ENCODE measurements at regions not wholly inside any gene's neighbourhood (a gene's known extent, or its start where the extent isn't known, plus 50 kb on each side); places are given as distances from the start of the nearest gene placed in this dataset.

DNA sequence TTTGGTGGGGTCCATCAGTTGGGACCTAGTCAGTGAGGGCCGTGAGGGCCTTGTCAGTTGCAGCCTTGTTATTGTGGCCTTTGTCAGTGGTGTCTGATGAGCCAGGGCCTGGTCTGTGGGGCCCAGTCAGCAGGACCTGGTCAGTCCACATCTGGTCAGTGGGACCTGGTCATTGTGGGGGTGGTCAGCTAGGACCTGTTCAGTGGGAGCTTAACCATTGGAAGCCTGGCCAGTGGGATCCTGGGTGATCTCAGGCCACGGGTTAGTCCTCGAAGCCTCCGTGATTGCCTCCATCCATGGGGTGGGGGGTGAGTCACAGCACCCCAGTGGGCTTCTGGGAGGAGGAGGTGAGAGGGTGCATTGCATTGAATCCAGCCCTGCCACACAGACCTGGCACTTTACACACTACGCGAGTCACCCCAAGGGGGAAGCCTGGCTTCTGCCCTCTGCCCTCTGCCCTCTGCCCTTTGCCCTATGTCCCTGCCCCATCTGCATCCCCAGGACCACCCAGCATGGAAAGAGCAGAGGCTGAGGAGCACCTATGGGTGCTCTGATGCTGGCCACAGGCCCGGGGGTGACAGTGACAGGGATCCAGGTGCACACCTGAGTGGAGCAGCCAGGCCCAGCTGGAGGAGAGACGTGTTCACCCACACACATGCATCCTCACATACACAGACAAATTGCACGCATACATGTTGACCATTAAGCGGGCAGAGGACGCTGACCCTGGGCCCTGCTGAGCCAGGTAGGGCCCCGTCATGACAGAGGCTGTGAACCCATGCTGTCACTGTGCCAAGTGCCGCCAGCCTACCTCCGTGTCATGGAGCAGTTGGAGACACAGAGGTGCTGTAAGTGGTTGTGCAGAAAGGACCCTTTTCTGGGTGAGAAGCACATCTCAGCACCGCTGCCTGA is 59.8 kb upstream of the TPM4 start (continued):
- TF ChIP-seq, protein P1, sequence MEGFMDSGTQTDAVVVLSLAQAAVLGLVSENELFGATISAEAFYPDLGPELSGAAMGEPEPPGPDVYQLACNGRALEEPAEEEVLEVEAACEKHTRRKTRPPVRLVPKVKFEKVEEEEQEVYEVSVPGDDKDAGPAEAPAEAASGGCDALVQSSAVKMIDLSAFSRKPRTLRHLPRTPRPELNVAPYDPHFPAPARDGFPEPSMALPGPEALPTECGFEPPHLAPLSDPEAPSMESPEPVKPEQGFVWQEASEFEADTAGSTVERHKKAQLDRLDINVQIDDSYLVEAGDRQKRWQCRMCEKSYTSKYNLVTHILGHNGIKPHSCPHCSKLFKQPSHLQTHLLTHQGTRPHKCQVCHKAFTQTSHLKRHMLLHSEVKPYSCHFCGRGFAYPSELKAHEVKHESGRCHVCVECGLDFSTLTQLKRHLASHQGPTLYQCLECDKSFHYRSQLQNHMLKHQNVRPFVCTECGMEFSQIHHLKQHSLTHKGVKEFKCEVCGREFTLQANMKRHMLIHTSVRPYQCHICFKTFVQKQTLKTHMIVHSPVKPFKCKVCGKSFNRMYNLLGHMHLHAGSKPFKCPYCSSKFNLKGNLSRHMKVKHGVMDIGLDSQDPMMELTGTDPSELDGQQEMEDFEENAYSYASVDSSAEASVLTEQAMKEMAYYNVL (CRISPR knock-in tag; IDR thresholded peaks at IDR 0.05; ENCODE audit: borderline replicate concordance), result no peak
- no peak for TF ChIP-seq BHLHE40 (IDR thresholded peaks at IDR 0.05; ENCODE audit: low read length)
- no peak for TF ChIP-seq ATM (IDR thresholded peaks at IDR 0.05; ENCODE audit: borderline replicate concordance)

DNA sequence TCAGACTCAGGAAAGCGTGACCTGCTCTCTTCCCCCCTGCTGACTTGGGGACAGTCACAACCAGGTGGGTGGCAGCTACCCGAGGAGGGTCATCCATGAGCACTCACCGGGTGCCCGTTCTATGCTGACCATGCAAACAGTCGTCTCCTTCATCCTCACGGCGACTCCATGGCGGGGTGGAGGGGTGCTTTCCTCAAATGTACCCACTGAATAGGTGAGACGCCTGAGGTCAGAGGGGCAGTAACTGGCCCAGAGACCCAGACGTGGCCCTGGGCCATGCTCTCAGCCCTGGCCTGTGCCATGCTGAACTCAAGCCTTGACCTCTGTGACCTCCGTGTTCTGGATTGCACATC is 59.2 kb upstream of the TPM4 start:
- Histone ChIP-seq H4K20me1 (ENCODE audit: insufficient read depth, low read length) (no peaks in the 10 kb centered on the region), H3K79me2 (ENCODE audit: insufficient read depth, low read length) (no peaks in the 10 kb centered on the region), H3K4me3 (replicated peaks in 1 of 3; ENCODE audit: insufficient read depth in 1 of 3, low read depth in 2 of 3, low read length in 3 of 3) (no peak overlapping the region), H3K9me3 (ENCODE audit: low read length) (no peaks in the 10 kb centered on the region), H3K27ac (ENCODE audit: extremely low read length, insufficient read depth, low read length) (no peak overlapping the region), H2AFZ (ENCODE audit: low read length) (no peak overlapping the region), H3K4me2 (ENCODE audit: low read depth, low read length) (no peak overlapping the region), H3K9ac (ENCODE audit: insufficient read depth, low read depth, low read length) (no peak overlapping the region), H3K27me3 (ENCODE audit: control insufficient read depth in 1 of 2, insufficient read depth in 2 of 2, low read length in 2 of 2) (peaks cover 0 to 7% of the 10 kb centered on the region in 2 experiments; a peak in 2 of 5 replicates), H3K36me3 (replicated peaks in 1 of 2; ENCODE audit: control insufficient read depth in 1 of 2, insufficient read depth in 2 of 2, low read length in 2 of 2) (no peaks in the 10 kb centered on the region), H3K4me1 (ENCODE audit: insufficient read depth, low read length) (no peaks in the 10 kb centered on the region)
- BruUV-seq (replicated peaks), result no TSS peak
- no peak for ATAC-seq
- intact Hi-C loops (cut with micrococcal nuclease; ENCODE audit: unreplicated experiment) (no loop called here), in situ Hi-C loops (cut with HindIII; ENCODE audit: extremely low pct_ligation_motif_present, low pct_unique_long_range_greater_than_20kb) (no loop called here)
- no peak for DNase-seq (ENCODE audit: low spot score)
- 40% methylated on average over 1 of the region's 11 CpGs for WGBS (ENCODE audit: low lambda C conversion rate)
- TF ChIP-seq, protein P2, sequence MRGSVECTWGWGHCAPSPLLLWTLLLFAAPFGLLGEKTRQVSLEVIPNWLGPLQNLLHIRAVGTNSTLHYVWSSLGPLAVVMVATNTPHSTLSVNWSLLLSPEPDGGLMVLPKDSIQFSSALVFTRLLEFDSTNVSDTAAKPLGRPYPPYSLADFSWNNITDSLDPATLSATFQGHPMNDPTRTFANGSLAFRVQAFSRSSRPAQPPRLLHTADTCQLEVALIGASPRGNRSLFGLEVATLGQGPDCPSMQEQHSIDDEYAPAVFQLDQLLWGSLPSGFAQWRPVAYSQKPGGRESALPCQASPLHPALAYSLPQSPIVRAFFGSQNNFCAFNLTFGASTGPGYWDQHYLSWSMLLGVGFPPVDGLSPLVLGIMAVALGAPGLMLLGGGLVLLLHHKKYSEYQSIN (CRISPR knock-in tag; IDR thresholded peaks at IDR 0.05; ENCODE audit: borderline replicate concordance), result no peak
- TF ChIP-seq, protein P3, sequence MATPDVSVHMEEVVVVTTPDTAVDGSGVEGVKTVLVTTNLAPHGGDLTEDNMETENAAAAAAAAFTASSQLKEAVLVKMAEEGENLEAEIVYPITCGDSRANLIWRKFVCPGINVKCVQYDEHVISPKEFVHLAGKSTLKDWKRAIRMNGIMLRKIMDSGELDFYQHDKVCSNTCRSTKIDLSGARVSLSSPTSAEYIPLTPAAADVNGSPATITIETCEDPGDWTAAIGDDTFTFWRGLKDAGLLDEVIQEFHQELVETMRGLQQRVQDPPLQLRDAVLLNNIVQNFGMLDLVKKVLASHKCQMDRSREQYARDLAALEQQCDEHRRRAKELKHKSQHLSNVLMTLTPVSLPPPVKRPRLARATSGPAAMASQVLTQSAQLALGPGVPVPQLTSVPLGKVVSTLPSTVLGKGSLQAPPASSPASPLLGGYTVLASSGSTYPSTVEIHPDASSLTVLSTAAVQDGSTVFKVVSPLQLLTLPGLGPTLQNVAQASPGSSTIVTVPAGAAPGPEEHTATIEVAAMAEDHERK (CRISPR knock-in tag; IDR thresholded peaks at IDR 0.05; ENCODE audit: low read depth), result no peak
- TF ChIP-seq HIVEP1 (CRISPR knock-in tag; IDR thresholded peaks at IDR 0.05), result no peak
- TF ChIP-seq BORCS8-MEF2B (CRISPR knock-in tag; IDR thresholded peaks at IDR 0.05), result no peak
- TF ChIP-seq, protein P4, sequence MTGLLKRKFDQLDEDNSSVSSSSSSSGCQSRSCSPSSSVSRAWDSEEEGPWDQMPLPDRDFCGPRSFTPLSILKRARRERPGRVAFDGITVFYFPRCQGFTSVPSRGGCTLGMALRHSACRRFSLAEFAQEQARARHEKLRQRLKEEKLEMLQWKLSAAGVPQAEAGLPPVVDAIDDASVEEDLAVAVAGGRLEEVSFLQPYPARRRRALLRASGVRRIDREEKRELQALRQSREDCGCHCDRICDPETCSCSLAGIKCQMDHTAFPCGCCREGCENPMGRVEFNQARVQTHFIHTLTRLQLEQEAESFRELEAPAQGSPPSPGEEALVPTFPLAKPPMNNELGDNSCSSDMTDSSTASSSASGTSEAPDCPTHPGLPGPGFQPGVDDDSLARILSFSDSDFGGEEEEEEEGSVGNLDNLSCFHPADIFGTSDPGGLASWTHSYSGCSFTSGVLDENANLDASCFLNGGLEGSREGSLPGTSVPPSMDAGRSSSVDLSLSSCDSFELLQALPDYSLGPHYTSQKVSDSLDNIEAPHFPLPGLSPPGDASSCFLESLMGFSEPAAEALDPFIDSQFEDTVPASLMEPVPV (CRISPR knock-in tag; IDR thresholded peaks at IDR 0.05), result no peak
- TF ChIP-seq ZNF501 (CRISPR knock-in tag; IDR thresholded peaks at IDR 0.05), result no peak
- TF ChIP-seq ELF3 (CRISPR knock-in tag; IDR thresholded peaks at IDR 0.05), result no peak
- ChIA-PET CTCF (ENCODE audit: low intra/inter-chr PET ratio, low total read pairs) (no interaction called here), POLR2A (no interaction called here)
- FAIRE-seq, result no peak

All from HepG2 (cell line).